ENCODE measurements at regions not wholly inside any gene's neighbourhood (a gene's known extent, or its start where the extent isn't known, plus 50 kb on each side); places are given as distances from the start of the nearest gene placed in this dataset.

DNA sequence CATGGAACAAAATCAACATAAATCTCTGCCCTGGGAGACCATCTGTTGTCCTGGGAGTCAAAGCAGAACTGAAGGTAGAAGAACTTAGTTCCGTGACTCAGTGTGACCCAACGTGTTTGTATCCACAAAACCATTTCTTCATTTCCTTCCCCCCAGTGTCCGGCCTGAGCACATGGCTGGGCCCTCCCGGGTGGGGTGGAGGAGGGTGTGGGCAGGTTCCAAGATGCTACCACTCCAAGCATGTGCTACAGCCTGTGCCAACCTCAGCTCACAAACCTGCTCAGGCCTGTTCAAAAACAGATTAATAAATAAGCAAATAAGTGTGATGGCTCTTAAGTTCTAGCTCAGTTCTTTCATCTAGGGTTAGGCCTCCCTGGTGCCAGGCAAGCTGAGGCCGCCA, 55.3 kb downstream of the SHANK2 start:
- no peak for TF ChIP-seq CTCF (conservative IDR thresholded peaks at IDR 0.05; ENCODE audit: low read length)
- no peak for TF ChIP-seq EZH2phosphoT487 (IDR thresholded peaks at IDR 0.05; ENCODE audit: borderline replicate concordance)
